Suprapubic skin (tissue), 4 donors: ENCODE measurements at regions not wholly inside any gene's neighbourhood (a gene's known extent, or its start where the extent isn't known, plus 50 kb on each side); places are given as distances from the start of the nearest gene placed in this dataset.

Experiments used
- DNase-seq, 2 donors: peaks; one replicate each; pipeline ENCODE4 v3.0.0-alpha.2; 2019; ENCODE audit warnings: low spot score in 2 of 2
- H3K27ac ChIP-seq: fragments of 200-600 bp; sonication (generic); one replicate; pipeline ENCODE4 v1.5.1; 2019
- H3K27me3 ChIP-seq: fragments of 200-600 bp; sonication (generic); one replicate; pipeline ENCODE4 v1.5.1; 2019
- H3K36me3 ChIP-seq: fragments of 200-600 bp; sonication (generic); one replicate; pipeline ENCODE4 v1.5.1; 2019
- H3K4me1 ChIP-seq: fragments of 200-600 bp; sonication (generic); one replicate; pipeline ENCODE4 v1.5.1; 2019
- H3K4me3 ChIP-seq: fragments of 200-600 bp; sonication (generic); one replicate; pipeline ENCODE4 v1.5.1; 2019; ENCODE audit warnings: mild to moderate bottlenecking
- H3K9me3 ChIP-seq: fragments of 200-600 bp; sonication (generic); one replicate; pipeline ENCODE4 v1.5.1; 2019
- EP300 ChIP-seq: sonication (generic); formaldehyde crosslinking; IDR thresholded peaks from one replicate; pipeline ENCODE4 v1.6.1; 2017; ENCODE audit warnings: antibody characterized with exemption
- POLR2A ChIP-seq, 2 donors: fragments of 450-650 bp; IDR thresholded peaks; one replicate each; pipeline ENCODE4 v1.6.1; 2017; ENCODE audit warnings: antibody characterized with exemption in 2 of 2, mild to moderate bottlenecking in 2 of 2, moderate library complexity in 2 of 2
- POLR2AphosphoS5 ChIP-seq, 3 donors: sonication (generic); formaldehyde crosslinking; IDR thresholded peaks; one replicate each; pipeline ENCODE4 v1.6.1; 2017; ENCODE audit warnings: antibody characterized with exemption in 3 of 3
- WGBS: methylation state at CpG from one replicate; pipeline ENCODE4 v1.1.5; 2018; 5-methylcytosine and 5-hydroxymethylcytosine counted together
- TF ChIP-seq, protein P1 (sequence below), 2 donors: fragments of 200-600 bp in 1 of 2; fragments of 450-650 bp in 1 of 2; sonication (generic) in 1 of 2; IDR thresholded peaks; one replicate each; pipeline ENCODE4 v1.5.1; 2016 to 2019; ENCODE audit warnings: antibody characterized with exemption in 2 of 2, mild to moderate bottlenecking in 1 of 2, moderate library complexity in 1 of 2

DNA sequence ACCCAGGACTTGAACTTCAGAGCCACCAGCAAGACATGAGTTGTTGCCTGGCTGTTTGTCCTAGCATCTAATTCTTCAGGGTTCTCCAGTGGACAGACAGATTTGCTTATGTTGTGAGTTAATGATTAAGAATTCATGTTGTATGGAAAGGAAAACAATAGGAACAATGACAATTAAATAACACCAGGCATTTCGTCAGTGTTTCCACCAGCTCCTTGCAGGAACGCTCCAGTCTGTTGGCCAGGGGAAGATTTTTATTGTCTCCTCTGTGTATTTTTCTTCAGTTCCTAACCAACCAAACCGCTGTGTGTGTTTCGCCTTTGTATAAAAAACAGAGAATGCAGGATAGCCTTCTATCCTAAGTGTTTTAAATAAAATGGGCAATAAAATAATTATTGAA is 64.4 kb upstream of the PTGFR start:
- no peak for DNase-seq
- H3K4me3 ChIP-seq: no peak overlapping the region
- H3K36me3 ChIP-seq: no peaks in the 10 kb centered on the region
- no peaks in the 10 kb centered on the region for H3K9me3 ChIP-seq
- H3K27me3 ChIP-seq: no peaks in the 10 kb centered on the region
- TF ChIP-seq POLR2A (IDR thresholded peaks at IDR 0.05): no peak
- TF ChIP-seq EP300: no peak
- TF ChIP-seq, protein P1, sequence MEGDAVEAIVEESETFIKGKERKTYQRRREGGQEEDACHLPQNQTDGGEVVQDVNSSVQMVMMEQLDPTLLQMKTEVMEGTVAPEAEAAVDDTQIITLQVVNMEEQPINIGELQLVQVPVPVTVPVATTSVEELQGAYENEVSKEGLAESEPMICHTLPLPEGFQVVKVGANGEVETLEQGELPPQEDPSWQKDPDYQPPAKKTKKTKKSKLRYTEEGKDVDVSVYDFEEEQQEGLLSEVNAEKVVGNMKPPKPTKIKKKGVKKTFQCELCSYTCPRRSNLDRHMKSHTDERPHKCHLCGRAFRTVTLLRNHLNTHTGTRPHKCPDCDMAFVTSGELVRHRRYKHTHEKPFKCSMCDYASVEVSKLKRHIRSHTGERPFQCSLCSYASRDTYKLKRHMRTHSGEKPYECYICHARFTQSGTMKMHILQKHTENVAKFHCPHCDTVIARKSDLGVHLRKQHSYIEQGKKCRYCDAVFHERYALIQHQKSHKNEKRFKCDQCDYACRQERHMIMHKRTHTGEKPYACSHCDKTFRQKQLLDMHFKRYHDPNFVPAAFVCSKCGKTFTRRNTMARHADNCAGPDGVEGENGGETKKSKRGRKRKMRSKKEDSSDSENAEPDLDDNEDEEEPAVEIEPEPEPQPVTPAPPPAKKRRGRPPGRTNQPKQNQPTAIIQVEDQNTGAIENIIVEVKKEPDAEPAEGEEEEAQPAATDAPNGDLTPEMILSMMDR (IDR thresholded peaks at IDR 0.05): no peak
- no peak for TF ChIP-seq POLR2AphosphoS5 (IDR thresholded peaks at IDR 0.05)
- H3K27ac ChIP-seq: peak overlapping the region; percentile 2
- 60% methylated on average over 4 of the region's 4 CpGs for WGBS
- H3K4me1 ChIP-seq: peaks cover 5% of the 10 kb centered on the region

DNA sequence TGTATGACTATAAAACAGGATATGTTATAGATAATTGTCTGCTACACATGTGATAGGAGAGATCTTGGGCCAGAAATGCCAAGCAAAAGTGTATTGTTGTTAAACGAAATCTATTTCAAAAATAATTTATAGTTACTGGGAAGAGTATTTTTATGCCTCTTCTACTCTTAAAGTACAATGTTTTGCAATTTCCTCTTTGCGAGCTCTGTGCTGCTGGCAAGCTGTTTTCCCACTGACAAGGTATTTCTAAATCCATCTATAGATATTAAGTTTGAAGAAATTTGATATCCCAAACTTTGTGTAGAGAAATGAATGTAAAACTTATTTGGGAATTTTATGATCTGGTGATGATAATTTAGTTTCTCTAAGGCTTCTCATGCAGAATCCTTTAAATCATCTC is 63.3 kb upstream of the PTGFR start:
- Histone ChIP-seq H3K9me3 (no peaks in the 10 kb centered on the region), H3K4me3 (no peak overlapping the region), H3K36me3 (no peaks in the 10 kb centered on the region), H3K27me3 (no peaks in the 10 kb centered on the region), H3K4me1 (peaks cover 5% of the 10 kb centered on the region), H3K27ac (no peak overlapping the region)
- no peak for DNase-seq
- WGBS: 39% methylated on average over 2 of the region's 2 CpGs
- TF ChIP-seq, protein P1 (IDR thresholded peaks at IDR 0.05): no peak
- TF ChIP-seq POLR2AphosphoS5 (IDR thresholded peaks at IDR 0.05) (no peak), POLR2A (IDR thresholded peaks at IDR 0.05) (no peak), EP300 (no peak)

DNA sequence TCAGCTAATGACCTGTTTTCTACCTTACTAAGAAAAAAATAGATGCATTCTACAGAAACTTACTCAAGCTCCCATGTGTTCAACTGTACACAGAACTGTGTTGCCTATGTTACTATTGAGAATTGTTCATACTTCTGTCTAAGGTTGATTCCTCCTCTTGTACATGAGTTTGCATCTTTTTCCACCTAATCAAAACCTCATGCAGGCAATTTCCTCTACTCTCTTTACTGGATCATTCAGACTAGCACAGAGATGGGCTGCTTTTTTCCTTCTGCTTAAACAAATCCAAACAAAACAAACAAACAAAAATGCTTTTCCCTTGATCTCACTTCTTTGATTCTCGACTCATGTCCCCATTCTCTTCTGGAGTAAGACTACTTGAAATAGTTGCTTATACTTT is 58.8 kb upstream of the PTGFR start:
- DNase-seq: no peak
- no peaks in the 10 kb centered on the region for H3K9me3 ChIP-seq
- TF ChIP-seq EP300: no peak
- no peak for TF ChIP-seq POLR2AphosphoS5 (IDR thresholded peaks at IDR 0.05)
- TF ChIP-seq, protein P1 (IDR thresholded peaks at IDR 0.05): no peak
- no peak for TF ChIP-seq POLR2A (IDR thresholded peaks at IDR 0.05)
- H3K4me3 ChIP-seq: no peak overlapping the region
- peaks cover 4% of the 10 kb centered on the region for H3K4me1 ChIP-seq
- H3K27me3 ChIP-seq: no peaks in the 10 kb centered on the region
- H3K36me3 ChIP-seq: no peaks in the 10 kb centered on the region
- H3K27ac ChIP-seq: no peak overlapping the region
- 44% methylated on average over 1 of the region's 1 CpG for WGBS

GRCh38 chr1:78434351-78434750 is 56.4 kb upstream of the PTGFR start:
- 86% methylated on average over 2 of the region's 2 CpGs for WGBS
- H3K27ac ChIP-seq: no peak overlapping the region
- DNase-seq: no peak
- no peaks in the 10 kb centered on the region for H3K9me3 ChIP-seq
- H3K36me3 ChIP-seq: no peaks in the 10 kb centered on the region
- H3K4me3 ChIP-seq: no peak overlapping the region
- no peak for TF ChIP-seq POLR2A (IDR thresholded peaks at IDR 0.05)
- no peak for TF ChIP-seq EP300
- no peak for TF ChIP-seq POLR2AphosphoS5 (IDR thresholded peaks at IDR 0.05)
- TF ChIP-seq, protein P1 (IDR thresholded peaks at IDR 0.05): no peak
- H3K27me3 ChIP-seq: no peaks in the 10 kb centered on the region
- H3K4me1 ChIP-seq: no peaks in the 10 kb centered on the region

DNA sequence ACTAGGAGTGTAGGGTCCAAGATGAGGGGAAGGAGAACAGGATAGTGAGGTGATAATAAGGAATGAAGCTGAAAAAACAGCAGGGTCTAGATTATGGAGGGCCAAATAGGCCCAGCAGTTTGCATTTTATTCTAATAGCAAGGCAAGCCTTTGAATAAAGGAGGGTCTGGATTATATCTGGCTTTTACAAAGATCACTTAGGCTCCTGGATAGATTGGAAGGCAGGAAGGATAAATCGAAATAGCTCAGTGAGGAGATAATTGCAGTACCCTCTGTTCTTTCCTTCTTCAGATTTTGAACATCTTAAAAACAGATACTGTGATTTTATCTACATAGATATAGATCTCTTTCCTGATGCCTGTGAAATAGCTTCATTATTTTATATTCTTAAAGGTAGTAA is 53.8 kb upstream of the PTGFR start:
- no peak overlapping the region for H3K27ac ChIP-seq
- TF ChIP-seq POLR2AphosphoS5 (IDR thresholded peaks at IDR 0.05) (no peak), EP300 (no peak), POLR2A (IDR thresholded peaks at IDR 0.05) (no peak)
- TF ChIP-seq, protein P1 (IDR thresholded peaks at IDR 0.05): no peak
- no peaks in the 10 kb centered on the region for H3K9me3 ChIP-seq
- 47% methylated on average over 1 of the region's 1 CpG for WGBS
- no peaks in the 10 kb centered on the region for H3K27me3 ChIP-seq
- H3K4me3 ChIP-seq: no peak overlapping the region
- no peak for DNase-seq
- no peaks in the 10 kb centered on the region for H3K4me1 ChIP-seq
- no peaks in the 10 kb centered on the region for H3K36me3 ChIP-seq
